ENCODE measurements at regions not wholly inside any gene's neighbourhood (a gene's known extent, or its start where the extent isn't known, plus 50 kb on each side); places are given as distances from the start of the nearest gene placed in this dataset.

- DNase-seq (ENCODE audit: low read depth): no peak
Observed at GRCh38 chr17:74088285-74088933, 115.1 kb upstream of the RPL38 start.

- no peak for DNase-seq (ENCODE audit: low read depth)
Observed at GRCh38 chr17:74088934-74089329, 114.5 kb upstream of the RPL38 start.

- DNase-seq (ENCODE audit: low read depth): no peak
Observed at GRCh38 chr17:74089380-74089779, 114.1 kb upstream of the RPL38 start.

GRCh38 chr17:74089869-74090464 is 113.5 kb upstream of the RPL38 start:
- DNase-seq (ENCODE audit: low read depth): peak; percentile 4

GRCh38 chr17:74094651-74095050 is 108.8 kb upstream of the RPL38 start:
- no peak for DNase-seq (ENCODE audit: low read depth)

- DNase-seq (ENCODE audit: low read depth): no peak
Observed at GRCh38 chr17:74096456-74096855, 107.0 kb upstream of the RPL38 start.

GRCh38 chr17:74097450-74098135 is 105.9 kb upstream of the RPL38 start:
- no peak for DNase-seq (ENCODE audit: low read depth)

- DNase-seq (ENCODE audit: low read depth): no peak
Observed at GRCh38 chr17:74098136-74099024, 105.1 kb upstream of the RPL38 start.

- DNase-seq (ENCODE audit: low read depth): no peak
Observed at GRCh38 chr17:74099442-74100340, 103.8 kb upstream of the RPL38 start.

GRCh38 chr17:74104921-74105320 is 98.6 kb upstream of the RPL38 start:
- no peak for DNase-seq (ENCODE audit: low read depth)

- no peak for DNase-seq (ENCODE audit: low read depth)
Observed at GRCh38 chr17:74107107-74107506, 96.4 kb upstream of the RPL38 start.

- DNase-seq (ENCODE audit: low read depth): no peak
Observed at GRCh38 chr17:74108126-74108705, 95.3 kb upstream of the RPL38 start.

- DNase-seq (ENCODE audit: low read depth): no peak
Observed at GRCh38 chr17:74110467-74110866, 93.0 kb upstream of the RPL38 start.

- no peak for DNase-seq (ENCODE audit: low read depth)
Observed at GRCh38 chr17:74113326-74113725, 90.2 kb upstream of the RPL38 start.

- no peak for DNase-seq (ENCODE audit: low read depth)
Observed at GRCh38 chr17:74113952-74114351, 89.5 kb upstream of the RPL38 start.

- DNase-seq (ENCODE audit: low read depth): no peak
Observed at GRCh38 chr17:74114881-74115470, 88.5 kb upstream of the RPL38 start.

GRCh38 chr17:74115586-74115985 is 87.9 kb upstream of the RPL38 start:
- DNase-seq (ENCODE audit: low read depth): no peak

- DNase-seq (ENCODE audit: low read depth): no peak
Observed at GRCh38 chr17:74116087-74116717, 87.3 kb upstream of the RPL38 start.

- DNase-seq (ENCODE audit: low read depth): no peak
Observed at GRCh38 chr17:74117087-74117698, 86.3 kb upstream of the RPL38 start.

- no peak for DNase-seq (ENCODE audit: low read depth)
Observed at GRCh38 chr17:74117999-74118421, 85.5 kb upstream of the RPL38 start.

All from stimulated activated CD8-positive, alpha-beta memory T cell treated with anti-CD3 and anti-CD28 coated beads, Interleukin-12 subunit alpha, Interleukin-12 subunit beta, amount 100 ng/mL, for 1 hour (primary cell).